Dermis blood vessel endothelial cell (primary cell): ENCODE measurements at regions not wholly inside any gene's neighbourhood (a gene's known extent, or its start where the extent isn't known, plus 50 kb on each side); places are given as distances from the start of the nearest gene placed in this dataset.

Experiments
- DNase-seq: peaks from one replicate; pipeline ENCODE4 v3.0.0; 2010

DNA sequence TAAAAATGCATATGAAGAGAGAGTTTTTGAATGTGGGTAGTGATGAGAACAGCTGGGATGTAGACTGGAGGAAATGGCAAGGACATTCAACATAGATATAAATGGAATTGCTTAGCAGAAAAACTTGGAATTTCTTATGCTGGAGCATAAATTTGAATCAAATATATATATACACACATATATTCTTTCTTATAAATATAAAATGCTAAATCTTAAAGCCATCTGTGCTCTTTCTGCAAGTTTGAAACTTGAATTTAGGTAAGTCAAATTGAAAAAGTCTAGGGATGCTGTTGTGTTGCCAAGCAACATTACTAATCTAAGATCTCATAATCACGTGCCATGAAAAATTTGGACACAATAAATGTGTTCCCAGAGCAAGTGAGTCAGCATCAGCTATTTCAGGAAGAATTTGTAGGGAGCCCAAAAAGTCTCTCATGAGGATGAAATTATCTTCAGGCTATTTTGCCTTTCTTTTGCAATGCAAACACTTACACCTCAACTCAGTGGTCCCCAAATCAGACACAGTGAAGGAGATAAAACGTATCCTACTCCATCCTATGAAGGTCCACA lies 58.4 kb upstream of the ALDH1A1 start:
- DNase-seq, result peak; percentile 36

DNA sequence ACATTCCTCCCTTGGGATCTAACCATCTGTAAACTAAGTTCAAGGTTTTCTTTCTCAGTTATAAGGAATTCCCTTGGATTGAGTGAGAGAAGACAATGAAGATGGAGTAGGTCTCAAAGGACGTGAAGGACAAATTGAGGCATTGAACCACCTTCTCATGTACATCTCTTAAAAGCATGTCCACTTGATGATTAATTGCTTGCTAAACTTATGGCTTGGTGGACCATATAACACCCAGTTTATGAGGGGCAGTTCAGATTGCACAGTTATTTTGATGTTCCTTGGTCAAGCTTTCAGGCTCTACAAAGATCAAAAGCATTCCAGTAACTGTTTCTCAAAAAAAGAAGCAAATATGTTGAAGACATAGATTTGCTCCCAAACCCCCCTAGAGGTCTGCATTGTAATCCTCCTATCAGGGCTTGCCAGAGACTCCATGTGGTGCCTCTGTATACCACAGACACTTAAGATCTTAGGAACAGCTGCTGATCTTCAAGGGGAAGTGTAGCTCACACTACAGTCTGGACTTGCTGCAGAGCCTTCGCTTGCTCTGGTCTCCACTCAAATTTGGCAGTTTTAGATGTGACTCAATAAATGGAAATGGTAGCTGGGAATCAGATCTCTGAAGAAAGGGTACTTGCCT lies 56.9 kb upstream of the ALDH1A1 start:
- DNase-seq, result no peak

DNA sequence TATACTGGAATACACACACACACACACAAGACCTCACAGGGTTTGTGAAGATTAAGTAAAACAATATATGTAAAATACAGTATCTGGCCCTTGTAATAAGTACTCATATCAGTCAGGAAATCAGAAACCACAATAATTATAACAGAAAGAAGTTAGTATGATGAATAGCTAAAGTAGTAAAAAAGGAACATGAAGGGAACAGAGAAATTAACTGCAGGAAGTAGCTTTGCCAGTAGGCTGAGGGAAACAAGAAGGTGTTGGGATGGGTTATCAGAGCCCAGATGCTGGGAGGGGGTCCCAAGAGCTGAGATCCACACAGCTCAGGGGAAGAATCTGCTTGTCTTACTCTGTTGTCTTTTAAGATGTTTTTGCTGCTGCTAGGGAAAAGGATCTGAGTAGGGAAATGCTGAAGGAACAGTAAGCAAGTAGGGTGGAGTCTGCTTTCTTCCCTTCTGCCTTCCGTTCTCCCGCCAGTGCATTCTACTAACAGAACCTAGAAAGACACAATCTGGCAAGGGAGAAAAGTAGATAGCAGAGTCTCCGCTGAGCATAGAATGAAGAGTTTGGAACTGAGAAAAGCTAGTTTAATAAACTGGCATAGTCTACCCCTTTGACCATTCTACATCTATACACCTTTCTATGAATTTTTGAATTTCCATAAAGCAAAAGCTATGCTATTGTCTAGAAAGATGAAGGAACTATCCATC lies 55.3 kb upstream of the ALDH1A1 start:
- no peak for DNase-seq

DNA sequence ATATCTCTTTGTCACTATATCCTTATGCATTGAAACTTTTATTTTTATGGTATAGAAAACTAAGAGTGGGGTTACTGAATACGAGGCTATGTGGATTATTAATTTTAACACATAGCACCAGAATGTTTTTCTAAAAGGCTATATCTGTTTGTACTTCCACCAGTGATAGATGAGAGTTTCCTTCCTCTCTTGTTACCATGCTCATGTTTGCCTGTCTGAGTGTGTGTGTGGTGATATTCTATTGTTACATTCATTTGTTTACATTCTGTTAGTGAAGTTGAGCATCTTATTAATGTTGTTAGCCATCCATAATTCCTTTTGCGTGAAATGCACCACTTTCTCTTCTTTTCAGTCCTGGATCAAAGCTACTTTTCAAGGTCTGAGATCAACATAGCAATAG lies 54.1 kb upstream of the ALDH1A1 start:
- DNase-seq, result peak; percentile 28
